ENCODE measurements at regions not wholly inside any gene's neighbourhood (a gene's known extent, or its start where the extent isn't known, plus 50 kb on each side); places are given as distances from the start of the nearest gene placed in this dataset.
"Not testable (repeated sequence)": the region's sequence is repeated elsewhere in the genome, so short reads cannot be mapped to it uniquely, and the experiment has no call there.

- in situ Hi-C loops (cut with HindIII; ENCODE audit: low pct_unique_long_range_greater_than_20kb, low sequenced_read_pairs), result no loop called here
- DNase-seq (ENCODE audit: low read depth), result no peak
These were observed 200.0 kb downstream of the LIPI start for GRCh38 chr21:14010729-14011128.

GRCh38 chr21:14009990-14010389 lies 200.8 kb downstream of the LIPI start:
- in situ Hi-C loops (cut with HindIII; ENCODE audit: low pct_unique_long_range_greater_than_20kb, low sequenced_read_pairs); DNase-seq (ENCODE audit: low read depth): not testable (repeated sequence)

- in situ Hi-C loops (cut with HindIII; ENCODE audit: low pct_unique_long_range_greater_than_20kb, low sequenced_read_pairs); DNase-seq (ENCODE audit: low read depth): not testable (repeated sequence)
These were observed 201.3 kb downstream of the LIPI start for GRCh38 chr21:14009238-14009981.

- DNase-seq (ENCODE audit: low read depth); in situ Hi-C loops (cut with HindIII; ENCODE audit: low pct_unique_long_range_greater_than_20kb, low sequenced_read_pairs): not testable (repeated sequence)
These were observed 202.3 kb downstream of the LIPI start for GRCh38 chr21:14008436-14008835.

GRCh38 chr21:14008006-14008405 lies 202.7 kb downstream of the LIPI start:
- in situ Hi-C loops (cut with HindIII; ENCODE audit: low pct_unique_long_range_greater_than_20kb, low sequenced_read_pairs), result not testable (repeated sequence)

GRCh38 chr21:14006144-14006543 lies 204.6 kb downstream of the LIPI start:
- DNase-seq (ENCODE audit: low read depth); in situ Hi-C loops (cut with HindIII; ENCODE audit: low pct_unique_long_range_greater_than_20kb, low sequenced_read_pairs): not testable (repeated sequence)

More at GRCh38 chr21:14008006-14008405, 202.7 kb downstream of the LIPI start:
- not testable (repeated sequence) for DNase-seq (ENCODE audit: low read depth)

GRCh38 chr21:13986996-13987958 lies 223.5 kb downstream of the LIPI start:
- in situ Hi-C loops (cut with HindIII; ENCODE audit: low pct_unique_long_range_greater_than_20kb, low sequenced_read_pairs), result not testable (repeated sequence)

GRCh38 chr21:13985865-13986863 lies 224.6 kb downstream of the LIPI start:
- in situ Hi-C loops (cut with HindIII; ENCODE audit: low pct_unique_long_range_greater_than_20kb, low sequenced_read_pairs), result not testable (repeated sequence)

More at GRCh38 chr21:13986996-13987958, 223.5 kb downstream of the LIPI start:
- not testable (repeated sequence) for DNase-seq (ENCODE audit: low read depth)

GRCh38 chr21:13985137-13985864 lies 225.5 kb downstream of the LIPI start:
- DNase-seq (ENCODE audit: low read depth); in situ Hi-C loops (cut with HindIII; ENCODE audit: low pct_unique_long_range_greater_than_20kb, low sequenced_read_pairs): not testable (repeated sequence)

More at GRCh38 chr21:13985865-13986863, 224.6 kb downstream of the LIPI start:
- not testable (repeated sequence) for DNase-seq (ENCODE audit: low read depth)

GRCh38 chr21:13984728-13985127 lies 226.0 kb downstream of the LIPI start:
- in situ Hi-C loops (cut with HindIII; ENCODE audit: low pct_unique_long_range_greater_than_20kb, low sequenced_read_pairs); DNase-seq (ENCODE audit: low read depth): not testable (repeated sequence)

- DNase-seq (ENCODE audit: low read depth); in situ Hi-C loops (cut with HindIII; ENCODE audit: low pct_unique_long_range_greater_than_20kb, low sequenced_read_pairs): not testable (repeated sequence)
These were observed 229.3 kb downstream of the LIPI start for GRCh38 chr21:13981176-13982087.

GRCh38 chr21:13980115-13980662 lies 230.6 kb downstream of the LIPI start:
- DNase-seq (ENCODE audit: low read depth); in situ Hi-C loops (cut with HindIII; ENCODE audit: low pct_unique_long_range_greater_than_20kb, low sequenced_read_pairs): not testable (repeated sequence)

- in situ Hi-C loops (cut with HindIII; ENCODE audit: low pct_unique_long_range_greater_than_20kb, low sequenced_read_pairs); DNase-seq (ENCODE audit: low read depth): not testable (repeated sequence)
These were observed 231.1 kb downstream of the LIPI start for GRCh38 chr21:13979608-13980007.

- DNase-seq (ENCODE audit: low read depth); in situ Hi-C loops (cut with HindIII; ENCODE audit: low pct_unique_long_range_greater_than_20kb, low sequenced_read_pairs): not testable (repeated sequence)
These were observed 236.2 kb downstream of the LIPI start for GRCh38 chr21:13974582-13974981.

GRCh38 chr21:13969853-13970252 lies 240.9 kb downstream of the LIPI start:
- in situ Hi-C loops (cut with HindIII; ENCODE audit: low pct_unique_long_range_greater_than_20kb, low sequenced_read_pairs); DNase-seq (ENCODE audit: low read depth): not testable (repeated sequence)

GRCh38 chr21:13969002-13969401 lies 241.8 kb downstream of the LIPI start:
- DNase-seq (ENCODE audit: low read depth); in situ Hi-C loops (cut with HindIII; ENCODE audit: low pct_unique_long_range_greater_than_20kb, low sequenced_read_pairs): not testable (repeated sequence)

All from Caki2 (cell line).